ENCODE measurements at regions not wholly inside any gene's neighbourhood (a gene's known extent, or its start where the extent isn't known, plus 50 kb on each side); places are given as distances from the start of the nearest gene placed in this dataset.

- intact Hi-C loops (cut with DNase I): no loop called here
- Histone ChIP-seq H3K27me3 (no peaks in the 10 kb centered on the region), H3K9me3 (no peaks in the 10 kb centered on the region), H3K4me3 (no peak overlapping the region), H3K36me3 (no peaks in the 10 kb centered on the region), H3K4me1 (no peaks in the 10 kb centered on the region), H3K27ac (no peak overlapping the region)
- TF ChIP-seq CTCF (IDR thresholded peaks at IDR 0.05): no peak
- ATAC-seq: no peak
- DNase-seq: no peak
These were observed 99.8 kb downstream of the TES start for GRCh38 chr7:116310141-116310540.

GRCh38 chr7:116311259-116311658 lies 100.9 kb downstream of the TES start:
- TF ChIP-seq CTCF (IDR thresholded peaks at IDR 0.05): no peak
- intact Hi-C loops (cut with DNase I): no loop called here
- H3K4me3 ChIP-seq: no peak overlapping the region

GRCh38 chr7:116311816-116312471 lies 101.6 kb downstream of the TES start:
- H3K4me3 ChIP-seq: no peak overlapping the region
- no peaks in the 10 kb centered on the region for H3K9me3 ChIP-seq
- DNase-seq (no peak), ATAC-seq (no peak)
- intact Hi-C loops (cut with DNase I): no loop called here
- H3K4me1 ChIP-seq: peaks cover 0 to 11% of the 10 kb centered on the region in 2 donors
- H3K36me3 ChIP-seq: no peaks in the 10 kb centered on the region
- no peaks in the 10 kb centered on the region for H3K27me3 ChIP-seq
- H3K27ac ChIP-seq: no peak overlapping the region
- no peak for TF ChIP-seq CTCF (IDR thresholded peaks at IDR 0.05)

More at GRCh38 chr7:116311259-116311658, 100.9 kb downstream of the TES start:
- no peak for DNase-seq
- Histone ChIP-seq H3K36me3 (no peaks in the 10 kb centered on the region), H3K27ac (no peak overlapping the region), H3K27me3 (no peaks in the 10 kb centered on the region), H3K4me1 (peaks cover 0 to 4% of the 10 kb centered on the region in 2 donors), H3K9me3 (no peaks in the 10 kb centered on the region)
- no peak for ATAC-seq

GRCh38 chr7:116315293-116315692 lies 105.0 kb downstream of the TES start:
- no peaks in the 10 kb centered on the region for H3K9me3 ChIP-seq

GRCh38 chr7:116315803-116316202 lies 105.5 kb downstream of the TES start:
- Histone ChIP-seq H3K9me3 (no peaks in the 10 kb centered on the region), H3K4me1 (peaks cover 5 to 21% of the 10 kb centered on the region in 2 donors), H3K27me3 (no peaks in the 10 kb centered on the region), H3K4me3 (no peak overlapping the region), H3K36me3 (no peaks in the 10 kb centered on the region), H3K27ac (no peak overlapping the region)
- ATAC-seq: no peak
- DNase-seq: no peak
- intact Hi-C loops (cut with DNase I): no loop called here
- no peak for TF ChIP-seq CTCF (IDR thresholded peaks at IDR 0.05)

More at GRCh38 chr7:116315293-116315692, 105.0 kb downstream of the TES start:
- Histone ChIP-seq H3K27me3 (no peaks in the 10 kb centered on the region), H3K4me1 (peaks cover 5 to 21% of the 10 kb centered on the region in 2 donors), H3K36me3 (no peaks in the 10 kb centered on the region), H3K4me3 (no peak overlapping the region), H3K27ac (no peak overlapping the region)
- ATAC-seq: no peak
- intact Hi-C loops (cut with DNase I): no loop called here
- TF ChIP-seq CTCF (IDR thresholded peaks at IDR 0.05): no peak
- DNase-seq: no peak
